Activated CD4-positive, alpha-beta T cell treated with anti-CD3 and anti-CD28 coated beads, Interleukin-2, Interleukin-4, amounts not matched to agents 100 ng/mL and 50 ng/mL, durations not matched to agents 16 hours and 8 hours (primary cell): ENCODE measurements at regions not wholly inside any gene's neighbourhood (a gene's known extent, or its start where the extent isn't known, plus 50 kb on each side); places are given as distances from the start of the nearest gene placed in this dataset.
"Not testable (repeated sequence)": the region's sequence is repeated elsewhere in the genome, so short reads cannot be mapped to it uniquely, and the experiment has no call there.

Source experiments
- DNase-seq: peaks from one replicate; pipeline ENCODE4 v3.0.0-alpha.2; 2020; ENCODE audit warnings: low spot score

DNA sequence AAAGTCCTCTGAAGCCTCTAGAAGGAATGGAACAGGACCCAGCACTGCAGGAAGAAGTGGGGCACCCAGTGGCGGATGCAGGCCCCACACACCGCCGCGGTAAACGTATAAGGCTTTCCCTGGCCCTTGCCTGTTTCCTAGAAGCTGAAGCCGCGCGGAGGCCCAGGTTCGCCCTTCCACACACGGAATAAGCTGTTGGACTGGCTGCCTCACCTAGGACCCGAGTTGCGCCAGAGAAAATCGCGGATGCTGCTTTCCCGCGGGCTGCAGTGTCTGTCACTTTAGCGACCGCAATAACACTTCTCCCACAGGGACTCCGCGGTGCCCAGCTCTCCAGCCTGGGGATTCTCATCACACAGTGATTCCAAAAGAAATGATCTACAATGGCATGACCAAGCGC is 1736.9 kb downstream of the TP53TG3F start:
- DNase-seq, result no peak

DNA sequence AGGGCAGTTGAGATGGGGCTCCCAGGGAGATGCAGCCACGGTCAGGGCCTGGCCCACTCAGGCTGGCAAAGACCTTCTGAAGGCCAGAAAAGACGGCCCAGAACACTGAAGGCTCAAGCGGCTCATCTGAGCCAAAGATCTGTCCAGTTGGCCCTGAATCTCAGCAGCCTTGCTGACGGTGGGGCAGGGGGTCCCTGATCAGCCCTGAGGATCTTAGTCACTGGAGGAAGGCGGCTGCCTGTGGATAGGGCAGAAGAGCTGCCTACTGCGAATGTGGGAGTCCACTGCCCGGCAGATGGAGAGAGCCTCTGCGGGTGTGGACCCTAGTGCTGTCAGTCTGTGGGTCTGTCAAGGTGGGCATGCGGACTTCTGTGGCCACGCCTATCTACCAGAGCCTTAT is 1738.2 kb downstream of the TP53TG3F start:
- DNase-seq, result no peak

DNA sequence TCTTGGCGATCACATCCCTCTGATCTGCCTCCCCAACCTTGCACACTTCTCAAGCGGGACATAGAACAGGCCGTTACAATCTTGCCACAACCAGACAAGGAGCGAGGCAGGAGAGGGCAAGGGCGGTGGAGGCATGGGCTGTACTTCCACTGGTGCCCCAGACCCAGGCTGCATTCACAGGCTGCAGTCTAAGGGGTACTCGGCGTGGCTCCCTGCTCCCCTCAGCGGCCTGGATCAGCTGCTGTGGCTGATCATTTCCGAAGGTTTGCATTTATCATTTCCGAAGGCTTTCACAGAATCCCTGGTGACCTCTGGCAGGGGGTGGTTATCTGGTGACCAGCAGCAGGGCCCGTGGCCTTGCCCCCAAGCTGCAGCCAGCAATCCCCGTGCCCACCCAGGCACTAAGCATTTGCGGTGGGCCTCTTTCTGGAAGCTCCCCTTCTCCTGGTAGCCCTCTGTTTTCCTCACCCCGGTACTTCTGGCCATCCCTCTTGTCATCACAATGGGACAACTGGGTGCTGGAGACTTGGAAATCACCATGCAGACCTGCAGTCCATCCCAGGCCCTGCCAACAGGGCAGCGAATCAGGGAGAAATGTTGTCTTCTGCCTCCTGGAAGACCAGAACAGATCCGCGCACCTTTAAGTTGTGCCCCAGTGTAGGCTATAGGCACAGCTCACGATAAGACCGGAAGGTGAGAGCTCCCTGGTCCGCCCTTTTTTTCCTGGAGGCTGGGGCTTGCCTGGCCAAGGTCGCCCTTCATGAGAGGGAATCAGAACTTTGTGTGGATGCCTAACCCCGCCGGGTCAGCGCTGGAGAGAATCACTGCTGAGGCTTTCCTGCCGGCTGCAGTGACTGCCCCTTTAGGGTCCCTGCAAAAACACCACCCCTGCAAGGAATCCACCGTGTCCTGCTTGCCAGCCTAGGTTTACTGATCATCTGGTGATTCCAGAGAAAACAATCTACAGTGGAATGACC is 1739.1 kb downstream of the TP53TG3F start:
- DNase-seq, result no peak

DNA sequence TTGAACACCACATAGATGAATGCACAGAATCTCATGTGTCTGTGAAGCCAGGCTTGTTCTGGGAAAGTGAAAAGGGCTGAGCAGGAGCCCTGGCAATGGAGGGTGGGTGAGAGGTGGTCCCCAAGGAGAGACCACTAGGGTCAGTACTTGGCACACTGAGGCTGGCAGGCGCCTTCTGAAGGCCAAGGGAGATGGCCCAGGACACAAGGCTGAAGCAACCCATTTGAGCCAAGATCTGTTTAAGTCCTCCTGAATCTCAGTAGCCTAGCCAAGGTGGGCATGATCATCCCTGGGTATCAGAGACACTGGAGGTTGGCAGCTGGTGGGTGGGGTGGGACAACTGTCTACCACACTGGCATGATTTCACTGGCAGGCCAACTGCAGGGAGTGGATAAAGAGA is 1741.2 kb downstream of the TP53TG3F start:
- DNase-seq, result no peak

DNA sequence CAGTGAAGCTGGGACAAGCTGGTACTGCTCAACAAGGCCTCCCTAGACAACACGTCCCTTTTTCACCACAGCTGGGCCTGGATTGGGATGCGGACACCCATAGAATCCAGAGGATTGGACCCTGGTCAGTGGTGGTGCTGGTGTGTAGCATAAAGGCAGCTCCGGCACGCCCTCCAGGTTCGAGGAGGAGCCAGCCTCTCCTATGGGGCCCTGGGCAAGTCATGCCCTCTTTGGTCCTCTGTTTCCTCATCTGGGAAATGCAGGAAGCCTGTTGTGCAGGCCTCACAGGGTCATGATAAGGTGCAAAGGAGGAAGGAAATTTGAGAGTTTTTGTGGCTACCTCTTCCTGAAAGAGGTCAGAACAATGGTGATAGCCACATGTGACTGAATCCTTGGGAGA is 1741.7 kb downstream of the TP53TG3F start:
- no peak for DNase-seq

DNA sequence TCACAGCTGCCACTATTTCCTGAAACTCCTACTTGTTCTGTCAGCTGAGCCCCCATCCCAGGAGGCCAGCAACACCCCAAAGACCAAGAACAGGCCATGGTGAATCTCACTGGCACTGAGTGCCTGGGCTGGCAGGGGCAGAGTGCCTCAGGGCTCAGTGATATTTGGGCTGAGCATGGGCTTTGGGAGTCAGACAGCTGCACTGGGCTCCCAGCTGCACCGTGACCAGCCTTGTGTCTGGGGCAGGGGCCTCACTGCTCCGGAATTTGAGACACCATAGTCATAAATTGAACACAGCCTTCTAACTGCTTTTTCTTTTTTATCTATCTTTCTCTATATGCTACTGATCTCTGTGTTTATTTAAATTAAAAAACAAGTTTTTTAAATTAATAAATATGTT is 1744.2 kb downstream of the TP53TG3F start:
- DNase-seq, result no peak

DNA sequence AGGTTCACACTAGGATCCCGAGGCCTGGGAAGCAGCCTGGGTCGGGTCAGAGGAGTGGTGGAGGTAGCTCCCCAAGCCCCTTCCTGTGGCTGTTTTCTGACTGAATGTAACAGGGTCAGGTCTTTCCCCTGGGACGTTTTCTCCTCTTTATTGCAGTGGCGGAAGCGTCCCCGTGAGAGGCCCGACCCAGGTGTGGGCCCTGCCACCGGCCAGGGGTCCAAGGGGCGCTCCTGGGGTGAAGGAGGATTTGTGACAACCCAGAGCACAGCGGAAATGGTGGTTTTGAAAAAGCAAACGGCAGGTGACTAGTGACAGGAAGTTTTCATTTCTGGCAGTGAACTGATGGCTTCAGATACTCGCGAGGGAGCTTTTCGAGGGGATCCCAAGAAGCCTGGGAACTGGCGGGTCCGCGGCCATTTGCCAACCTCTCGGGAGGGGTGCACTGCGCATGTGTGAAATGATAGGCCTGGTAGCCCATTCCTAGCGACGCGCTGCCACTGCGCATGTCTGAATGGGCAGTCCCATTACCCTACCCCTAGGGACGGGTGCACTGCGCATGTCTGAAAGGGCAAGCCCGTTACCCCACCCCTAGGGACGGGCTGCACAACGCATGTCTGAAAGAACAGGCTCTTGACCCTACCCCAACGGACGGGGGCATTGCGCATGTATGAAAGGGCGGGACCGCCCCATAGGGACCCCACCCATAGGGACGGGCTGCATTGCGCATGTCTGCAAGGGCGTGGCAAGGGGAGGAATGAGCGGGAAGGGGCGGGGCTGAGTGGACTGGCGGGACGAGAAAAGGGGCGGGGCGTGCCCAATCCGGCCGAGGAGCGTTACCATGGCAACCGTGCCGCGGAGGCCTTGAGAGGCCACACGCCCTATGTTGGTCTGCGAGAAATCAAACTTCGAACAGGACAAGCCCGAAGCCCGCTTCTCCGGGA is 1747.9 kb downstream of the TP53TG3F start:
- DNase-seq, result no peak

DNA sequence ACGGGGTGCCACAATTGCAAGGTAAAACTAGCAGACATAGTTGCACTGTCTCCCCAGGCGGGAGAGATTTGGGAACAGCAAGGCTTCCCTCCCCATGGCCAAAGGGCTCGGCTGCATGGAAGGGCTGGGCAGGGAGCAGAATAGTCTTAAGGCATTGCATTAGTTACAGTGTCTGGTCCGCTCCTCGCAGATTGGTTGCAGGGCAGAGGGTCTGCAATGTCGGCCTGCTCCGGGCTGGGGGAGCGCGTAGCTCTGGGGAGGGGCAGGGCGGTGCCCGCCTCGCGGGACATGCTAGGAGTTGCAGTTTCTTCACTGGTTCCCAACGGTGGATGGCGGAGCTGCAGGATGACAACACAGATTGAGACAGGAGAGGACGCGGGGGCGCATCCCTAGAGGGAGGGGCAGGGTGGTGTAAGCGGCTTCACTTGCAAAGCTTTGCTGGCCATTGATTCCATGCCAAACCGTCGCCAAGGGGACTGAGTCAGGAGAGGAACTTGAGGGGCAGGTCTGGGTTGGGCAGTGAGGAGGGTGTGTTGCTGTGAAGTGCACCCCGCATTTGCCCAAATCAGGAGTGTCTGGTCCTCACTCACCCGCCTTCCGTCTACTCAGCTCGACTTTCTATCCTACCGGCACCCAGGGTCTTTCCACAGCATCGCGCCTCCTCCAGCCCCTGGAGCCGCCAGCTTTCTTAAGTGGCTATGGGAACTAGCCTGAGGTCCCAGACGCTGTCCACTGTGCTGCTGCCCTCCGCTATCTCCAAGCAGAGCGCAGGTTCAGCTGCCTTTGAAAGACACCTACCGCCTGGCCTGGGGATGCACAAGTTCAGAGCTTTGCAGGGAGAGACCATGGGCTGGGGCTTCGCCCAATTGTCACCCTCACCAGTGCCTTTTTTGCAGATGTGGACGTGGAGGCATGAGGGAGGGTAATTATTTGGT is 1748.9 kb downstream of the TP53TG3F start:
- DNase-seq, result no peak

DNA sequence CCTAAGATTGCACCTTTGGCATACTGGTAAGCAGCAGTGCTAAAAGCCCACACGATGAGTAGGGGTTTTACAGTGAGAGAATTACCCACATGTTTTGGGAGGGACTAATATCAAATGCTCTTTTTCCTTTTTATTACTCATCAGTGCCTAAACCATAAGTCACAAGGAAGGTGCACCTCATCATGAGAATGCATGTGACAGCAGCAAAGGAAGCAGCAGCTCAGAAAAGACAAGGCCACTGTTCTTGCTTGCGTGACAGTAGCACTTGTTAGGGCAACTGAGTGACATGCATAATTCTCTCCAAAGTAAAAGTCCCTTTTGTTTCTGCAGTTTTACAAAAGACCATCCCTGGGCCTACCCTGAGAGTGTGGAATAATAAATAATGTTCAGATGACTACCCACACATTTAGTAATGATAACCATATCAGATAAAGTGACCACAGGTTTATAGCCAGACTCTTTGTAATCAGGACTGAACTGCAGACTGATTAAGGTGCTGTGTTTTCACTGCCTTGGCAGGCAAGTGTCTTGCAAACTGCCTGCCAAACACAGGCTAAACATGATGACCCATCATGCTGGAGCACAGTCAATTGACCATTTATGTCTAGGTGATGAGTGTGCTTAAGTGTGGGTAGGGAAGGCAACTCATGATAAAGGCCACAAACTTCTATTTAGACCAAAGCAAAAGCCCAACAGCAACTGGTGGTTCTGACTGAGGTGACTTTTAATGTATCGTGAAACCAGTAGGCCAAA is 1751.4 kb downstream of the TP53TG3F start:
- DNase-seq, result no peak

DNA sequence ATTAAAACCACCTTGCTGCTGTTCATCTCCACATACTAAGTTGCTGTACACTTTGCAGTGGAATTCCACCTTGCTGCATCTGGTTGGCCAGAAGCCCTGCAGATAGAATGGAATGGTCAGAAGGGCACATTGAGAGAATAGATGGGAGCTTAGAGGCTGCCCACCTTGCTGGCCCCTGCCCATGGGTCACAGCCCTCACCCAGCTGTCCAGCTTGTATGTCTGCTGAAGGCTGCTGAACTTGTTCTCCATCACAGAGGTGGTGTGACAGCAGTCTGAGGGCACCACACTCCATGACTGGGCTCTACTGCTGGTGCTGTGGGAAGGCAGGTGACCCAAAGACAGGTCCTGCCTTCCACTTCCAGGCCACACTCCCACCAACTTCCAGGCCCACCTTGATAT is 1755.4 kb downstream of the TP53TG3F start:
- DNase-seq, result no peak

DNA sequence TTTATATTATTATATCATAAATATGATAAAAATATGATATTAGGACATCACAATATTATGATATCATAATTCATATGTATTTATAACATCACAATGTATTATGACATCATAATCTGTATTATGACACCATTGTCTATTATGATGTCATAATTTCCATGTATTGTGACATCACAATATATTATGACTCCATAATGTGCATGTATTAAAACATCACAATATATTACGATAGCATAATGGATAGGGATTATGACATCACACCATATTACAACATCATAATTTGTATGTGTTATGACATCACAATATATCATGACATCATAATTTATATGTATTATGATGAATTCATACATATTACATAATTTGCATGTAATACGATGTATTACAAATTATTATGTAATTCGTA is 1755.9 kb downstream of the TP53TG3F start:
- DNase-seq, result no peak

DNA sequence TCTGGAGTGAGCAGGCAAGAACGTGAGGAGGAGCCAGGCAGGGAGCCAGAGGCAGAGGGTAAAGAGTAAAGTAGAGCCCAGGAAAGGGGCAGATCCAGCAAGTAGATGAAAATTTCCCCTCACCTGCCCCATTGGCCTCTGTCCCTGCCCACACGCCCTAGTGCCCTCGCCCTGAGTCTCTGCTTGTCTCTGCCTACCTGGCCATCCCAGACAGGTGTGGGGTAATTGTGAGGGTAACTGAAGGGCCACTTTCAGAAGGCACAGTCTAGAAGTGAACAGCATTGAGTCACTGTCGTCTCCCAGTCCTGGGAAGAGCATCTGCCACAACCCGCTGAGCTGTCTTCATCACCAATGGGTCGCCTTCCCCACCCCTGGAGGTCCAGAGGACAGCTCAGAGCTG is 1756.8 kb downstream of the TP53TG3F start:
- DNase-seq, result not testable (repeated sequence)

DNA sequence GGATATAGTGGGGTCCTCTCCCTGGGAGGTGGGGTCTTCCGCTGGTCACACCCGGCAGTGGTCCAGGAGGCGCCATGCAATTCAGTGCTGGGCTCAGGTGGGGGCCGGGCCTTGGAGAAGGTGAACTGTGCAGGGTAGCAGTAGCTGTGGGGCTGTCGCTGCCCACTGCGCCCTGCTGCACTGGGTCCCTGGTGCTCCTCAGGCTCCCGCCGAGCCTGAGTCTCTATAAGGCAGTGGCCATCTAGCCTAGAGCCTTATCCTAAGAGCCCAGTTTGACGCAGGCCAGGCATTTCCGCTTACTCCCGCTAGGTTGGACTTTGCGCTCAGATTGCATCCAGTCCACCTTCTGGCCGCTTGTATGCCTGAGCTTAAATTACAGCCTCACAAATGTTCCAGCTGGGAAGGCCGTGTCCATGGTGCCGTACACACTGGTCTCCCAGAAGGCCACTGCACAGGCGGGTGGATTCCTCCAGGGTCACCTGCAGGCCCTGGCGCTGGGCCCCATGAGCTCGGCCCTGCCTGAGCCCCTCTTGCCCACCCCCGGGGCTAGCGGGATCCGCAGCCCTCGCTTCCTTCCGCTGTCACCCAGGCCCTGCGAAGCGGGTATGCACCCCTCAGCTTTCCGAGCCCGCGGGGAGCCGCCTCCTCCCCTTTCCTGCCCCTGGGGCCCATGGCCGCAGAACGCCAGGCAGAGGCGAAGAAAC is 1762.2 kb downstream of the TP53TG3F start:
- DNase-seq, result no peak

DNA sequence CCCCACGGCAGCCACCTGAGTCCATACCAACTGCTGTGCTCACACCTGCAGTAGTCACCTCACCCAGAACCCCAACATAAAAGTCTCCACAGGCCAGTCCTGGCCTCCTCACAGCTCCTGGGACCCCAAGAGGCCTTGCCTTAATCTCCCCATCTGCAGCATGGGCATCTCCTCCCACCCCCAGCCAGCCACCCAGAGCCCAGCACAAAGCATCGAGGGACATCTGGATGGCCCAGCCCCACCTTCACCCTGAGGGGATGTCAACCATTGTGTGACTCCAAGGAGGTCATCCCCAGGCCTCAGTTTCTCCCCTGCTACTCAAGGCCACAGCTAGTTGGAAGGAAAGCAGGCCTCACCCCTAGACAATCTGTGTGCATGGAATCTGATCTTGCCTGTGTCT is 1775.3 kb downstream of the TP53TG3F start:
- DNase-seq, result no peak

DNA sequence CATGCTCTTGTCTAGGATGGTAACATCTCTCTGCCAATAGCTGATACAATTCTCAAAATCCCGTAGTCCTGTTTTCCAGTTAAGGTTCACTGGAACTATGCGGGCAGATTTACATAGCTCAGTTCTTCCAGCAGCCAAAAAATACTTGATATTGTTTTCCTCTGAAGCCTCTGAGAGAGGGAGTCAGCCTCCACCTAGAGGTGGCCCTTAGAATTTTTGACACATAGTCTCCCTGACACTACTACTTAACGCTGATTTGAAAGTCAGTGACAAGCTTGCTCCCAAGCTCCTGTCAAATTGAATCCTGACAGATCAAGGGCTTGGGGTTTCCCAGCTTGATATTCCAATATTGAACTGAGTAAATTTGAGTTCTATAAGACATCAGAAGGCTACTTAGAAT is 1780.1 kb downstream of the TP53TG3F start:
- no peak for DNase-seq

DNA sequence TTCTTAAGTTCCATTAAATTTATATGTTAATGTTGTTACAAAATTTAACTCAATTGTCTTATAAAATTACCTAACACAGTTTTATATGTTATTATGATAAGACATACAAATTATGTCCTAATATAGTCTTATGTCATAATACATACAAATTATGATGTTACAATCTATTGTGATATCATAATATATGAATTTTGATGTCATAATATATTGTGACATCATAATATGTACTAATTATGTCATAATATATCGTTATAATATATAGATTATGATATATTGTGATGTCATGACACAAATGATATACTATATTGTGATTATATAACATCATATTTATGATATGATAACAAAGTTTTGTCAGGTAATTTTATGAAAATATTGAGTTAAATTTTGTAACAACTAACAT is 1789.6 kb downstream of the TP53TG3F start:
- DNase-seq, result no peak

DNA sequence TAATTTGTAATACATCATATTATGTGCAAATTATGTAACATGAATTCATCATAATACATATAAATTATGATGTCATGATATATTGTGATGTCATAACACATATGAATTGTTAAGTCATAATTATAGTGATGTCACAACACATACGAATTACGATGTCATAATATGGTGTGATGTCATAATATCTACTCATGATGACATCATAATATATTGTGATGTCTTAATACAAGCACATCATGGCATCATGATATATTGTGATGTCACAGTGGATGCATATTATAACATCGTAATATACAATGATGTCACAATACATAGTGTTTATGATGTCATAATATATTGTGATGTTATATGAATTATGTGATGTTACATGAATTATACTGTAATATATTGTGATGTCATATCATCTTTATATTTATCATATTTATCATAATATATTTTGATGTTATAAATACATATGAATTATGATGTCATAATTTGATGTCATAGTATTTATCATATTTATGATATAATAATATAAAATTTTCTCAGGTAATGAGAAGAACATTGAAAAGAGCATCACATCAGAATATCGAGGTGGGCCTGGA is 1793.0 kb downstream of the TP53TG3F start:
- no peak for DNase-seq

DNA sequence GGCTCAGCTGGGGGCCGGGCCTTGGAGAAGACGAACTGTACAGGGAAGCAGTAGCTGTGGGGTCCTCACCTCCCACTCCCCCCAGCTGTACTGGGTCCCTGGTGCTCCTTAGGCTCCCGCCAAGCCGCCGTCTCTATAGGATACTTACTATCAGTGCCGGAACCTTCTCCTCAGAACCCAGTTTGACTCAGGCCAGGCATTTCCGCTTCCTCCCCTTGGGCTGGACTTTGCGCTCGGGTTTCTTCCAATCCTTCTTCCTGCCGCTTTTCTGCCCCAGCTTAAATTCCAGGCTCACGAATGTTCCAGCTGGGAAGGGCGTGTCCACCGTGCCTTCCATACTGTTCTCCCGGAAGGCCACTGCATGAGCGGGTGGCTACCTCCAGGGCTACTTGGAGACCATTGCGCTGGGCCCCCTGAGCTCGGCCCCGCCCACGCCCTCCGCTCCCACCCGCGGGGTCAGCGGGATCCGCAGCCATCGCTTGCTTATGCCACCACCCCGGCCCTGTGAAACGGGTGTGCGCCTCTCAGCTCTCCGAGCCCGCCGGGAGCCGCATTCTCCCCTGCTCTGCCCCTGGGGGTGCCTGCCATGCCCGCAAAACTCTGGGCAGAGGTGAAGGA is 1795.9 kb downstream of the TP53TG3F start:
- no peak for DNase-seq

DNA sequence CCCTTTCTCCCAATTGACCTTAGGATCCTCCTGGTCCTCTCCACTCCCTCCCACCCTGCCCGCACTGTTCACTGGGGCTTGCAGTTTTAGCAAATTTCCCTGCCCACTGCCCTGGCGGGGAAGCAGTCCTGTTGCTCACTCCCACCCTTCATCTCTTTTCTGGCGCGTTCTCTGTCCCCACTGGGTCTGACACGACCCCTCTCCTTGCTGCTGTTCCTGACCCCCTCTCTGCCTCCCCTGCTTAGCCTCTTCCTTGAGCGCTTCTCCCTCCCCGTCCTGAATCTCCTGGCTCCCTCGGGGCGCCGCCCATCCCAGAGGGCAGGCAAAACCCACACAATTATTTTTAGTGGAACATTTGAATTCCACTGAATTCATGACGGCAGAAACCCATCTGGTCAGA is 1796.4 kb downstream of the TP53TG3F start:
- DNase-seq, result no peak

DNA sequence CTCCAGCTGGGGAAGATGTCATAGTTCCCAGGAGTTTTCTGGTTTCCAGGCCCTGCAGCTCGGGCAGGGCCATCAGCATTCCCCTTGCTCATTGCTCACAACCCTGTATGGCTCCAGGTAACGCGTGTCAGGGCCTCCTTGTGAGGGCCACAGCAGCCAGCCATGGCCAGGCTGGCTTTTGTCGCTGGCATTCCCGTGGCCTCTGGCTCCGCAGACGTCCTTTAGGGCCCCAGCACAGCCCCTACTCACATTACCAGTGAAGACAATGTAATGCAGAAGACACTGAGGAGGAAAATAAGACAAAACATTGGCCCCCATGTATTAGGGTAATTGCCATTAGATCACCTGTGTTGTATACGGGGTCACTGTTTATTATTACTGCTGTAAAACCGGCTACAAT is 1799.0 kb downstream of the TP53TG3F start:
- DNase-seq, result no peak
